Naive thymus-derived CD8-positive, alpha-beta T cell (primary cell): ENCODE measurements at regions not wholly inside any gene's neighbourhood (a gene's known extent, or its start where the extent isn't known, plus 50 kb on each side); places are given as distances from the start of the nearest gene placed in this dataset.

ENCODE experiments used
- ATAC-seq, 2 donors: fragments of 150-1000 bp; cut with Tn5 transposase in 1 of 2; sonication (Bioruptor Pico), chemical (Tn5 transposase) in 1 of 2; 1 replicate in 1 of 2; 2 replicates in 1 of 2; pipeline ENCODE4 v1.10.0; 2021; ENCODE audit warnings: mild to moderate bottlenecking in 2 of 2, moderate library complexity in 2 of 2
- POLR2A ChIA-PET: fragments of 350-600 bp; sonication (Branson Sonifier 250); formaldehyde crosslinking; loops from one replicate; lab custom pipeline; 2021; ENCODE audit warnings: antibody characterized with exemption; lab: Charles Lee
- DNase-seq, 10 donors: peaks; one replicate each; pipeline versions ENCODE4 v3.0.0 to v3.0.0-alpha.2; 2020 to 2022
- H3K27ac Mint-ChIP-seq, 10 donors: one replicate each; pipeline ENCODE4 v1.8.0; 2020 to 2022; ENCODE audit warnings: mild to moderate bottlenecking in 10 of 10, mixed read lengths in 10 of 10, moderate library complexity in 4 of 10, inconsistent platforms in 1 of 10
- H3K27me3 Mint-ChIP-seq, 5 donors: one replicate each; pipeline ENCODE4 v1.8.0; 2021 to 2022; ENCODE audit warnings: mixed read lengths in 5 of 5
- H3K36me3 Mint-ChIP-seq, 3 donors: one replicate each; pipeline ENCODE4 v1.8.0; 2020 to 2022; ENCODE audit warnings: mixed read lengths in 3 of 3, mild to moderate bottlenecking in 2 of 3, inconsistent platforms in 1 of 3
- H3K4me1 Mint-ChIP-seq, 4 donors: one replicate each; pipeline ENCODE4 v1.8.0; 2021 to 2022; ENCODE audit warnings: mixed read lengths in 4 of 4
- H3K4me3 Mint-ChIP-seq, 10 donors: one replicate each; pipeline ENCODE4 v1.8.0; 2020 to 2022; ENCODE audit warnings: mild to moderate bottlenecking in 10 of 10, mixed read lengths in 10 of 10, moderate library complexity in 6 of 10, inconsistent platforms in 1 of 10
- H3K9me3 Mint-ChIP-seq, 9 donors: one replicate each; pipeline ENCODE4 v1.8.0; 2020 to 2022; ENCODE audit warnings: mixed read lengths in 9 of 9, mild to moderate bottlenecking in 3 of 9, inconsistent platforms in 1 of 9, moderate library complexity in 1 of 9

DNA sequence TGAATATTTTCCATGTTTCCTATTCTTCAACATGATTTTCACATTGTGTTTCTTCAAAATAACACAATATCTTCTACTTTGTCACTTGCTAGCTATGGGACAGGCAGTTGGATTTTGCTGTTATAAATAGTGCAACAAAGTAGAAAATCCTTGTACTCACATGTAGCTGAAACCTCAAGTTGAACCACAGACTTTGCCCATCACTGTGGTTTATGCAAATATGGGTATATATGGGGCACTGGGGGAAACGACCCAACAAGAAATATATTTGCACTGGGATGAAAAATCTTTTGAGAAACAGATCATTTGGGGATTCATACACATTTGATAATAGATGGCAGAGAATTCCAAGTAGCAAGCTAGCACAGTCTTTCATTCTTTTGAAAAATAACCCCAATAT is 486.3 kb upstream of the MAP2 start:
- H3K27ac Mint-ChIP-seq: no peak overlapping the region
- no peak for ATAC-seq
- no peaks in the 10 kb centered on the region for H3K36me3 Mint-ChIP-seq
- H3K9me3 Mint-ChIP-seq: peaks cover 0 to 6% (median 0%) of the 10 kb centered on the region in 9 donors
- DNase-seq: no peak
- no peaks in the 10 kb centered on the region for H3K27me3 Mint-ChIP-seq
- H3K4me3 Mint-ChIP-seq: no peak overlapping the region
- H3K4me1 Mint-ChIP-seq: no peaks in the 10 kb centered on the region
- POLR2A ChIA-PET: no interaction called here

DNA sequence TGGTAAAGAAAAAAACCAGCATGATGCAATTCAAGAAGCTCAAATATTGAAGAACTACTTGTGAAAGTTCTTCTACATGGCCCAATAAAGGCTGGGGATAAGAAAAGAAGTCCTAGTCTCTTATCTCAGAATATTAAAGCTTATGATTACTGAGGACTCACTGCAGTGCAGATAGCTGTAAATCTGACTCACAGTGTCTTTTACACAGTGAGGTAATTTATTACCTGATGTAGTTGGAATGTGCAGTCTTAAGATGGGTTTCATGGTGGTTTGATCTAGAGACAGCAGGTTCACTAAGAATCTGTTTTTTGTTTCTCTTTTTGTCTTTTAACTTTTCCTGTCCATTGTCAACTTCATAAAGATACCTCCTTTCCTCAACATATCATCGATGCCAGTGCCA is 484.0 kb upstream of the MAP2 start:
- DNase-seq: no peak
- no peak overlapping the region for H3K27ac Mint-ChIP-seq
- POLR2A ChIA-PET: no interaction called here
- H3K27me3 Mint-ChIP-seq: no peaks in the 10 kb centered on the region
- ATAC-seq: no peak
- no peak overlapping the region for H3K4me3 Mint-ChIP-seq
- peaks cover 0 to 6% (median 0%) of the 10 kb centered on the region in 9 donors for H3K9me3 Mint-ChIP-seq
- H3K4me1 Mint-ChIP-seq: no peaks in the 10 kb centered on the region
- H3K36me3 Mint-ChIP-seq: no peaks in the 10 kb centered on the region

DNA sequence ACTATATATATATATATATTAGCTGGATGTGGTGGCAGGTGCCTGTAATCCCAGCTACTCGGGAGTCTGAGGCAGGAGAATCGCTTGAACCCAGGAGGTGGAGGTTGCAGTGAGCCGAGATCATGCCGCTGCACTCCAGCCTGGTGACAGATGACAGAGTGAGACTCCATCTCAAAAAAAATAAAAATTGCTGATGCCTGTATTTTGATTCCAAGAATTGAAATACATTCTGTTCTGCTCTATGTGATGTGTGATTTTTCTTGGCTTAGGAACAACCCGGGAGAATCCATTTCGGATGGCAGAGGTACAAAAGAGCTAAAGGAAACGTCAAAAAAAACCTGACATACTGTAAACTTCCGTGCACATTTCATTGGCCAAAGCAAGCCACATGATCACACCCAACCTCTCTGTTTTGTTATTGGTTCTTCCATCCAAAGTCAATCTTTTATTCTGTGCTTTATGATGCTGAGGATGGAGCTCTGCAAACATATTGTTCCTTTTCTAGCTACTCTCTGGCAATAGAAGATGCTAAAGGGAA is 478.1 kb upstream of the MAP2 start:
- DNase-seq (no peak), ATAC-seq (no peak)
- Mint-ChIP-seq H3K36me3 (no peaks in the 10 kb centered on the region), H3K27ac (no peak overlapping the region), H3K9me3 (peaks cover 0 to 9% (median 0%) of the 10 kb centered on the region in 9 donors), H3K4me1 (no peaks in the 10 kb centered on the region), H3K27me3 (no peaks in the 10 kb centered on the region), H3K4me3 (no peak overlapping the region)
- POLR2A ChIA-PET: no interaction called here

DNA sequence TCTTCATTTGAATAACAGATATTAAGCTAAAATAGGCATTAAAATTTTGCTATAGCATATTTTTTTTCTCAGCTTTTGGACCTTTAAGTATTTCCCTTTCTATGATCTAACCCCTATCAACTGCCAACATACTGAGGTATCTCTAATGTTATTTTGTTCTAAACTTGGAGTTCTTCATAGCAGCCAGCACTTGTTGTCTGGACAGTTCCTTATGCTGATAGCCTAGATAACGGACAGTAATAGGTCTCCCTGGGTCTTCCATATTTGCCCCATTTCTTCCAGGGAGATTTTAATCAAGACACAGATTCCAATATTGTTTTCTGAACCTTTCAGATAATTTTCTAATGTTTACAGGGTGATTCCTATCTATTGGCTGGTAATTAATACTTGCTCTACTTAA is 475.8 kb upstream of the MAP2 start:
- H3K27ac Mint-ChIP-seq: no peak overlapping the region
- no peaks in the 10 kb centered on the region for H3K4me1 Mint-ChIP-seq
- POLR2A ChIA-PET: no interaction called here

DNA sequence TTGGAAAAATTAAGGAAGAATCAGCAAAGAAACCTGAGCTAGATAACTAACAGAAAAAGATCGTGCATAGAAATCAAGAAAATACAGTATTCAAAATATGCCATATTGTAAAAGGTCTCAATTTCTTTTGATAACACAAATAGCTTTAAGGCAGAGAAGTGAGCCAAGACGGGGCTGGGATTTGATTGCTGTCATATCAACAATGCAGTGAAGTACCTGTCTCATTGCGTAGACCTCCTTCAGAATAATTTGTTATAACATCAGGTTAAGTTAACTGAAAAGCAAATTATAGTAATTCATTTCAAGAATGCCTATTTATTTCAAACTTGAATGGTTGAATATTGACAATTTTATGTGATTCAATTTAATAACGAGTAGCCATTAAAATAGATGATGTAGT is 453.8 kb upstream of the MAP2 start:
- Mint-ChIP-seq H3K4me3 (no peak overlapping the region), H3K4me1 (no peaks in the 10 kb centered on the region), H3K27me3 (no peaks in the 10 kb centered on the region), H3K27ac (no peak overlapping the region), H3K9me3 (peaks cover 0 to 17% (median 11%) of the 10 kb centered on the region in 9 donors), H3K36me3 (no peaks in the 10 kb centered on the region)
- POLR2A ChIA-PET: no interaction called here
- DNase-seq: no peak
- no peak for ATAC-seq

More for the DNA sequence above, 475.8 kb upstream of the MAP2 start:
- Mint-ChIP-seq H3K9me3 (peaks cover 0 to 11% (median 2%) of the 10 kb centered on the region in 9 donors), H3K27me3 (no peaks in the 10 kb centered on the region), H3K4me3 (no peak overlapping the region), H3K36me3 (no peaks in the 10 kb centered on the region)
- no peak for DNase-seq
- ATAC-seq: no peak

DNA sequence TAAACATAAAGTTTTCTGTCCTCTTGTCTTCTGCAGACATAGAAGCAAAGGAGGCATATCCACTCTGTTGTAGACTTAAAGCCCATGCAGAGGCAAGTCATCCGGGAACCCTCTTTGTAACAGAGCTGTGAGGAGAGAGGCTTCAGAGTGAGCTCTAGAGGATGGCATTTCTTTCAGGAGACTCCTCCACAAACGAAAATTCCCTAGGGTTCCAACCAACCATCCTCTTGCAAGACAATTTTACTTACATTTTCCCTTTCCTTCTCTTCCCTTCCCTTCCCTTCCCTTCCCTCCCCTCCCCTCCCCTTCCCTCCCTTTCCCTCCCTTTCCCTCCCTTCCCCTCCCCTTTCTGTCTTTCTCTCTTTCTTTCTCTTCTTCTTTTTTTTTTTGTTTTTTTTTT is 446.3 kb upstream of the MAP2 start:
- peaks cover 0 to 10% (median 0%) of the 10 kb centered on the region in 9 donors for H3K9me3 Mint-ChIP-seq
- ATAC-seq (no peak), DNase-seq (no peak)
- no peak overlapping the region for H3K27ac Mint-ChIP-seq
- no peak overlapping the region for H3K4me3 Mint-ChIP-seq
- no peaks in the 10 kb centered on the region for H3K4me1 Mint-ChIP-seq
- no peaks in the 10 kb centered on the region for H3K27me3 Mint-ChIP-seq
- H3K36me3 Mint-ChIP-seq: no peaks in the 10 kb centered on the region
- POLR2A ChIA-PET: no interaction called here

DNA sequence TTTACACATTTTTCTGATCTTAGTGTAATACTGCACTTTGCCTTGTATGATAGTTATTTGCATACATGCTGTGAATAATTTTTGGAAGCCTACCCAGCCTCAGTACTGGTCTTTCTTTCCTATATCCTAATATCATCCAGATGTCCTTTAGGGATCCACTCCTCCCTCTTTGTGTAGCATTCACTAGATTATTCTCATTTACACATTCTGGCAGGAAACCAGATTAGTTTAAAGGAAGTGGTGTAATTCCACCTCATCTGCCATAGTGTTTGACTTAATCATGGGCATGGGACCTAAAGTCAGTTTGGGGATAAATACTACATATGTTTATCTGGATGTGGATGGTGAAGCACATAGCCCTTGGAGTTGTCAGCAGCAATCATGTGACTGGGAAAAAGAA is 444.9 kb upstream of the MAP2 start:
- Mint-ChIP-seq H3K27me3 (no peaks in the 10 kb centered on the region), H3K9me3 (peaks cover 0 to 10% (median 0%) of the 10 kb centered on the region in 9 donors), H3K27ac (no peak overlapping the region), H3K4me1 (no peaks in the 10 kb centered on the region), H3K36me3 (no peaks in the 10 kb centered on the region), H3K4me3 (no peak overlapping the region)
- POLR2A ChIA-PET: no interaction called here
- ATAC-seq (no peak), DNase-seq (no peak)

DNA sequence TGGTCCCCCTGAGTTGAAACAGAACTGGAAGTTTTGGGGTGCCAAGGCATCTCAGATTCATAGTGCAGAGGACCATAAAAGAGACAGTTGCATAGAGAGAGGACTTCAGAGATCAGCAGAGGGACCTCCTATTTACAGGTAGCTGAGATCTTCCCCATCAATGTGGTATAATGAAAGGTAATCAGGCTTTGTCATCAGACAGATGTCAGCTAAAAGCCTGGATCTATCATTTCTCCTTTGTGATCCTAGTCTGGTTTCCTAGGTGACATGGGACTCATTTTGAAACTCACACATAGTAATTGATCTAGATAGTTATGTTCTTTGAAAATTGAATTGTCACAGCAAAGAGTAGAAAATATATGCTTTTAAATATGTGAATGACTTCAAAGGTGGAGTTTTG is 443.5 kb upstream of the MAP2 start:
- no peaks in the 10 kb centered on the region for H3K4me1 Mint-ChIP-seq
- no peak for DNase-seq
- no peaks in the 10 kb centered on the region for H3K27me3 Mint-ChIP-seq
- ATAC-seq: no peak
- H3K36me3 Mint-ChIP-seq: no peaks in the 10 kb centered on the region
- H3K4me3 Mint-ChIP-seq: no peak overlapping the region
- POLR2A ChIA-PET: no interaction called here
- H3K27ac Mint-ChIP-seq: no peak overlapping the region
- peaks cover 0 to 10% (median 0%) of the 10 kb centered on the region in 9 donors for H3K9me3 Mint-ChIP-seq

DNA sequence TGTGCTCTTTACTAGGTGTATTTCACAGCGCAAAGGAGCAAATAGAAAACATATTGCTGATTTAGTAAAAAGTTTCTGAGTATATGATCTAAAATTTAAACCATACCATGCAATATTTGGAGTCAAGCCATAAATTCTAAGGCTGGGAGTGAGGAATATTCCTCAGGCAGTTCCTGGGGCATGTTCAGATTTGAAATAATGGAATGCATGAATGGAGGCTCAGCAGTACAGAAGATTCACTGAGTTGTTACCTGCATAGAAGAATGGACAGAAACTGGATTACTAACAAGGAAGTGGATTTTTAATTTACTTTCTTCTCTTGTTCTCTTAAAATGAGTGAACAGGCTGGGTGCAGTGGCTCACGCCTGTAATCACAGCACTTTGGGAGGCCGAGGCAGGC is 441.0 kb upstream of the MAP2 start:
- H3K4me3 Mint-ChIP-seq: no peak overlapping the region
- H3K27me3 Mint-ChIP-seq: no peaks in the 10 kb centered on the region
- H3K4me1 Mint-ChIP-seq: no peaks in the 10 kb centered on the region
- no peaks in the 10 kb centered on the region for H3K36me3 Mint-ChIP-seq
- no peak for ATAC-seq
- peaks cover 0 to 14% (median 0%) of the 10 kb centered on the region in 9 donors for H3K9me3 Mint-ChIP-seq
- POLR2A ChIA-PET: no interaction called here
- DNase-seq: no peak
- no peak overlapping the region for H3K27ac Mint-ChIP-seq

DNA sequence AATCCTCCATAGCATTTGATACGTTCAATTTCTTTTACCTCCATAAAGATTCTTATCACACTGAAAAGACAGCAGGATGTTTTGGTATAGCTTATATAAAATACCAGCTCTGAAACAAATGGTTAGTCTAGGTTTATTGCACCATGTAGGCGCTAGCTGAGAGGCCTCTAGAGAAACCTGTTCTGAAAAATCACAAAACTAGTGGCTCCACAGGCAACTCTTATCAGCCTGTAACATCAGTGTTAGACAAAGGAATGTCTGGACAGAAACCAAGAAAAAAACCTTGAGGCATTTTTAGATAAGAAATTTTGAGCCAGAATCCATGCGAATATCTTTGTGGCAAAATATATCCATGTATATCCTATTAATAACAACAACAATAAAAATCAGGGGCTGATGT is 440.4 kb upstream of the MAP2 start:
- POLR2A ChIA-PET: no interaction called here
- Mint-ChIP-seq H3K4me1 (no peaks in the 10 kb centered on the region), H3K4me3 (no peak overlapping the region)

DNA sequence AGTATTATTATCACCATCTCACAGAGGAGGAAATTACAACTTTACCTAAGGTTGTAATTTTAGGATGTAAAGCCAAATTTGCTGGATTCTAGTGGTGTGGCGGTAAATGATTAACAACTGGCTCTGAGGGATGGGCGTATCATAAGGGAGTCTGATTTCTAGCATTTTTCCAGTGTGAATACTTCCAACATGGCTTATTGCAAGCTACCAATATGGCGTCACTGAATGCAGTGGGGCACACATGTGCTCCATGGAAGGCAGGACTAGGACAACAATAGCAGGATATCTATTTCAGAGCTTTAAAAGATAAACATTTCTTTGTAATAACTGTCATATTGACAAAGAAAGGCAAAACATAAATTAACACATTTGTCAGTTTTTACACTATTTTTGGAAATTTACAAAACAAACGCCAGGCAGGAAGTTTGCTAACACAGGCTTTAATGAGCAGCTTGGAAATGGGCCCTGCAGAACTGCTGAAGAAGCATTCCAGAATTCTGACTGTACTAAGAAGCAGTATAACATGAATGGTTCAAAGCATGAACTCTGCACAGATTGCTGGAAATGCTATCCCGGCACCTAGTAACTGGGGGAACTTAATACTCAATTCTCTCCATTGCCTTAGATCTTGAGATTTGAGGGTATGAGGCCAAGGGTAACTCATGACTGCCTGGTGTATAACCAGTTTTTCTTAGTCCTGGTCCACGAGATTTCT is 439.3 kb upstream of the MAP2 start:
- H3K27me3 Mint-ChIP-seq: no peaks in the 10 kb centered on the region
- ATAC-seq (no peak), DNase-seq (no peak)
- no peaks in the 10 kb centered on the region for H3K4me1 Mint-ChIP-seq
- no peak overlapping the region for H3K4me3 Mint-ChIP-seq
- H3K36me3 Mint-ChIP-seq: no peaks in the 10 kb centered on the region
- POLR2A ChIA-PET: no interaction called here
- H3K9me3 Mint-ChIP-seq: peaks cover 0 to 15% (median 2%) of the 10 kb centered on the region in 9 donors
- H3K27ac Mint-ChIP-seq: no peak overlapping the region

More for the DNA sequence above, 440.4 kb upstream of the MAP2 start:
- DNase-seq (no peak), ATAC-seq (no peak)
- Mint-ChIP-seq H3K36me3 (no peaks in the 10 kb centered on the region), H3K27me3 (no peaks in the 10 kb centered on the region), H3K9me3 (peaks cover 0 to 15% (median 0%) of the 10 kb centered on the region in 9 donors), H3K27ac (no peak overlapping the region)

DNA sequence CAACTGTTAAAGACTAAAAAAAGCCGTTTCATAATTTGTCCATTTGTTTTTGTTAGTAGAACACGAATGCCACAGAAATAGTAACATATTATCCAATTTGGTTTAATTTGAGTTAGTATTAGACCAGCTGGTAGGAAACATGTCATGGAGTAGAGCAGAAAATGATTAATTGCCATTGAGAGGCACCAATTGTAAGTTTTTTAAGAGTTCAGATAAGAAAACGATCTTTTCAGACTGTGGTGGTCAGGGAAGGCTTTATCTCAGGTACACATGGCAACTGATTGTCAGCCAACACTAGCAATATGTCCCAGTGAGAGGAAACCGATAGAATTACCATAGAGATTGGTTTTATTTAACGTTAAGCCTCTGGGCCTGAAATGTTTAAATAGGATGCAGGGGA is 438.2 kb upstream of the MAP2 start:
- H3K9me3 Mint-ChIP-seq: peaks cover 0 to 15% (median 3%) of the 10 kb centered on the region in 9 donors
- DNase-seq (no peak), ATAC-seq (no peak)
- no peak overlapping the region for H3K27ac Mint-ChIP-seq
- no peak overlapping the region for H3K4me3 Mint-ChIP-seq
- H3K4me1 Mint-ChIP-seq: no peaks in the 10 kb centered on the region
- H3K36me3 Mint-ChIP-seq: no peaks in the 10 kb centered on the region
- no peaks in the 10 kb centered on the region for H3K27me3 Mint-ChIP-seq
- POLR2A ChIA-PET: no interaction called here

DNA sequence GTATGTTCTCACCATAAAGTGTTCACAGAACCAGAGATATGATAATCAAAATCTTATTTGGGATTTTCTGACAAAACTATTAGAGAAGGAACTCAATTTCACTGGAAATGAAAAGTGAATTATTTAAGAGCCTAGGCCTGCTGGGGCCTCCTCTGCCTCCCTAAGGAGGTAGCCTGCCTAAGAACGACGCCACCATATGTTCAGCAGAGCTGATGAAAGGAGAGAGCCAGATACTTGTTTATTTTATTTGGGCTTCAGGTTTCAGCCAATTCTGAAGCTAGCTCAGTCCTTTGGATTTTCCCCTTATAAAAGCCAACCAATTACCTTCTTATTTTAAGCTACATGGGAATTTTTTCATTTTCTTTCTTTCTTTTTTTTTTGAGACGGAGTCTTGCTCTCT is 433.1 kb upstream of the MAP2 start:
- H3K27ac Mint-ChIP-seq: no peak overlapping the region
- DNase-seq (no peak), ATAC-seq (no peak)
- no peak overlapping the region for H3K4me3 Mint-ChIP-seq
- H3K27me3 Mint-ChIP-seq: no peaks in the 10 kb centered on the region
- no peaks in the 10 kb centered on the region for H3K36me3 Mint-ChIP-seq
- peaks cover 0 to 16% (median 8%) of the 10 kb centered on the region in 9 donors for H3K9me3 Mint-ChIP-seq
- H3K4me1 Mint-ChIP-seq: no peaks in the 10 kb centered on the region
- POLR2A ChIA-PET: no interaction called here

DNA sequence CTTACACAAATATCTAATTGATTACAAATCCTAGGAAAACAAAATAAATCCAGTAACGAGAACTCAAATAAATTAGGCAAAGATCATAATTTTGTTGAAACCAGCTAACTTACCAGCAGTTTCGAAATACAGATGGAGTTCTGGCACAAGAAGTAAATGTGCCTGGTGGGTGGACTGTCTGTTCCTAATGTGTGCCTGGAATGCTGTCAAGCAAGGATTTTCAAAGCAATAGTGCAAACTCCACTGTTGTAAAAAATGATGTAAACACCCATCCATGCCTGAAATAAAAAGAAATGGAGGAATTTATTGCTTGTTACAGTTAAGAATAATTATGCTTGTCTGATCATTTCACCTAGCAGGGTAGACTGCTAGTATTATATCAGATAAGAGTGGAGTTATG is 423.9 kb upstream of the MAP2 start:
- no peaks in the 10 kb centered on the region for H3K4me1 Mint-ChIP-seq
- no peaks in the 10 kb centered on the region for H3K36me3 Mint-ChIP-seq
- no peak for DNase-seq
- no peak for ATAC-seq
- POLR2A ChIA-PET: no interaction called here
- no peak overlapping the region for H3K27ac Mint-ChIP-seq
- no peaks in the 10 kb centered on the region for H3K27me3 Mint-ChIP-seq
- no peak overlapping the region for H3K4me3 Mint-ChIP-seq
- H3K9me3 Mint-ChIP-seq: peaks cover 0 to 14% (median 5%) of the 10 kb centered on the region in 9 donors
